Stimulated activated naive CD8-positive, alpha-beta T cell treated with anti-CD3 and anti-CD28 coated beads, Interleukin-15, Interleukin-2, amounts not matched to agents 100 ng/mL and 50 ng/mL, for 24 hours (primary cell): ENCODE measurements at regions not wholly inside any gene's neighbourhood (a gene's known extent, or its start where the extent isn't known, plus 50 kb on each side); places are given as distances from the start of the nearest gene placed in this dataset.
"Not testable (repeated sequence)": the region's sequence is repeated elsewhere in the genome, so short reads cannot be mapped to it uniquely, and the experiment has no call there.

Source experiments
- H3K27ac Mint-ChIP-seq: one replicate; pipeline ENCODE4 v1.8.0; 2021; ENCODE audit warnings: mild to moderate bottlenecking, mixed read lengths
- H3K27me3 Mint-ChIP-seq: one replicate; pipeline ENCODE4 v1.8.0; 2021; ENCODE audit warnings: mixed read lengths
- H3K36me3 Mint-ChIP-seq: one replicate; pipeline ENCODE4 v1.8.0; 2021; ENCODE audit warnings: low read depth, mixed read lengths
- H3K4me1 Mint-ChIP-seq: one replicate; pipeline ENCODE4 v1.8.0; 2021; ENCODE audit warnings: low read depth, mixed read lengths
- H3K4me3 Mint-ChIP-seq: one replicate; pipeline ENCODE4 v1.8.0; 2021; ENCODE audit warnings: mild to moderate bottlenecking, mixed read lengths
- H3K9me3 Mint-ChIP-seq: one replicate; pipeline ENCODE4 v1.8.0; 2021; ENCODE audit warnings: mixed read lengths

- Mint-ChIP-seq H3K4me3 (no peak overlapping the region), H3K9me3 (no peaks in the 10 kb centered on the region), H3K27ac (no peak overlapping the region), H3K4me1 (no peaks in the 10 kb centered on the region), H3K36me3 (no peaks in the 10 kb centered on the region), H3K27me3 (no peaks in the 10 kb centered on the region)
Measured at GRCh38 chr12:85616201-85616600, 220.0 kb downstream of the RASSF9 start.

DNA sequence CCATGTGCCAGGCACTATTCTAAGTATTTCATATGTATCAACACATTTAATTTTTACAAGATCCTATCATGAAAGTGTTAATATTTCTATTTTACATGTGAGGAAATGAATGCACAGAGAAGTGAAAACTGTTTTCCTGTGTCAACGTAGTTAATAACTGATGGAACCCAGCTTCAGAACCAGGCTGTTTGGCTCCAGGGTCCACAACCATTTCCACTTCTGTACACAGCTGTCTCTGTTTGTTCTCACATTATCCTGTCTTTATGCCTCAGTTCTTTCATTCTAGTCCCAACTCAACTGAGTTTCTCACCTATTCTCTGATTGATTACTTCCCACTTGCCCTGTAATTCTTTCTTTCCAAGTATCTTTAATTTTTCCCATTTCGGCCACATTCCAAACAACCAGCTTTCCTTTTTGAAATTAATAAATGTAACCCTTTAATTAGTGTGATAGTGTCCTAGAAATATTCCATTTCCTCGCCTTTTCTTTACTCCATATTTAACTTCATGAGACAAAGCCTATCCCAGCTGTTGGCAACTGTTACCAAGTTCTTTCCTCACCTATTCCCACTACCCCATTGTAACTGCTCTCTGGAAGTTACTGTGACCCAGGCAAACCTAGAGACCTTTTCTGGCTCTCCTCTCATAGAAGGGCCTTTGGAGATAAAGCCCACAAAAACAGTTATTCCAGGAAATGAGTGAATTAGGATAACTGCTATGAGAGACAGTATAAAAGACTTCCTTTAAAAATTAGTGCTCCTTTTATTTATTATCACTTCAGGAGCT lies 218.7 kb downstream of the RASSF9 start:
- no peaks in the 10 kb centered on the region for H3K36me3 Mint-ChIP-seq
- no peaks in the 10 kb centered on the region for H3K4me1 Mint-ChIP-seq
- no peaks in the 10 kb centered on the region for H3K9me3 Mint-ChIP-seq
- H3K27me3 Mint-ChIP-seq, result no peaks in the 10 kb centered on the region
- H3K27ac Mint-ChIP-seq, result no peak overlapping the region
- no peak overlapping the region for H3K4me3 Mint-ChIP-seq

DNA sequence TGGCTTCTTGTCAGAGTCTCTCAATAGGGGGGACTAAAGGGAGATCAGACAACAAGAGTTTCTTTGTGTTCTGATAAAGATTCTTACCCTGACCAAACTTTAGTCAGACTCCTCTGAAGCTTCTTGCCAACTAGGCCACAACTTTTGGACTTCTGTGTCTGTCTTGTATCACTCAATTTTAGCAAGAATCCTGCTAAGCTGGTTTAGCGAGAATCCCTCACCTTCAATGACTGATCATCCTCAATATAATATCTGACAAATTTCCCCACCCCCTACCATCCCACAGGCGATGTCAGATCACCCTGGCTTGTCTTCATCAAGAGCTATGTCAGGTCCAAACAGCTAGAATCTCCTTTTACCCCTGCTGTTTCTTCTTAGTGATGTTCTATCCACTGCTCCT lies 215.2 kb downstream of the RASSF9 start:
- H3K27me3 Mint-ChIP-seq, result no peaks in the 10 kb centered on the region
- no peaks in the 10 kb centered on the region for H3K4me1 Mint-ChIP-seq
- no peaks in the 10 kb centered on the region for H3K36me3 Mint-ChIP-seq
- no peaks in the 10 kb centered on the region for H3K9me3 Mint-ChIP-seq
- no peak overlapping the region for H3K27ac Mint-ChIP-seq
- H3K4me3 Mint-ChIP-seq, result no peak overlapping the region

DNA sequence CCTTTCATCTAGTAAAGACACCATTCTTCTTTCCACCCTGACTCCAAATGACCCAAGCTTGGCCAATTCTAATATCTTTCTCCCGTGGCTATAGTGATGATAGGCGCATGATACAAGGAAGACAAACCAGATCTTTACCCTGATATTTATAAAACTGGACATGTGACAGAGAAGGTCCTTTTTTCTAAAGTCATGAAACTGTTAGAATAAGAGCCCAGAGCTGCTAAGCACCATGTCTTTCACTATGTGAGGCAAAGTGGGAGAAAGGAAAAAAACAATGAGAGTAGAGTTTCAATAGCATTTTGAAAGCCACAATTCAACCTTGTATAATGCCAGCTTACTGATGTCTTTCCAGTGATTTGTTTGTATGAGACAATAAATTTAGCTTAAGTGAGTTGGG lies 212.4 kb downstream of the RASSF9 start:
- no peaks in the 10 kb centered on the region for H3K27me3 Mint-ChIP-seq
- no peak overlapping the region for H3K4me3 Mint-ChIP-seq
- no peak overlapping the region for H3K27ac Mint-ChIP-seq
- no peaks in the 10 kb centered on the region for H3K36me3 Mint-ChIP-seq
- H3K9me3 Mint-ChIP-seq, result peaks cover 7% of the 10 kb centered on the region
- H3K4me1 Mint-ChIP-seq, result no peaks in the 10 kb centered on the region

- Mint-ChIP-seq H3K4me1 (no peaks in the 10 kb centered on the region), H3K27ac (no peak overlapping the region), H3K4me3 (no peak overlapping the region), H3K36me3 (no peaks in the 10 kb centered on the region), H3K27me3 (no peaks in the 10 kb centered on the region), H3K9me3 (peaks cover 7% of the 10 kb centered on the region)
Measured at GRCh38 chr12:85625467-85625866, 210.7 kb downstream of the RASSF9 start.

- Mint-ChIP-seq H3K27ac (no peak overlapping the region), H3K9me3 (peaks cover 7% of the 10 kb centered on the region), H3K36me3 (no peaks in the 10 kb centered on the region), H3K4me1 (no peaks in the 10 kb centered on the region), H3K4me3 (no peak overlapping the region), H3K27me3 (no peaks in the 10 kb centered on the region)
Measured at GRCh38 chr12:85626001-85626783, 210.0 kb downstream of the RASSF9 start.

- Mint-ChIP-seq H3K27ac (no peak overlapping the region), H3K4me1 (no peaks in the 10 kb centered on the region), H3K27me3 (no peaks in the 10 kb centered on the region), H3K9me3 (peaks cover 7% of the 10 kb centered on the region), H3K4me3 (no peak overlapping the region), H3K36me3 (no peaks in the 10 kb centered on the region)
Measured at GRCh38 chr12:85626784-85627171, 209.4 kb downstream of the RASSF9 start.

GRCh38 chr12:85627584-85627983 lies 208.6 kb downstream of the RASSF9 start:
- no peak overlapping the region for H3K27ac Mint-ChIP-seq
- H3K4me3 Mint-ChIP-seq, result no peak overlapping the region
- H3K4me1 Mint-ChIP-seq, result no peaks in the 10 kb centered on the region
- no peaks in the 10 kb centered on the region for H3K27me3 Mint-ChIP-seq
- no peaks in the 10 kb centered on the region for H3K36me3 Mint-ChIP-seq
- peaks cover 7% of the 10 kb centered on the region for H3K9me3 Mint-ChIP-seq

- H3K9me3 Mint-ChIP-seq, H3K27ac Mint-ChIP-seq, H3K36me3 Mint-ChIP-seq, H3K27me3 Mint-ChIP-seq, H3K4me3 Mint-ChIP-seq, H3K4me1 Mint-ChIP-seq: not testable (repeated sequence)
Measured at GRCh38 chr12:85628562-85628961, 207.6 kb downstream of the RASSF9 start.

- Mint-ChIP-seq H3K9me3 (peaks cover 7% of the 10 kb centered on the region), H3K4me3 (no peak overlapping the region), H3K36me3 (no peaks in the 10 kb centered on the region), H3K27me3 (no peaks in the 10 kb centered on the region), H3K4me1 (no peaks in the 10 kb centered on the region), H3K27ac (no peak overlapping the region)
Measured at GRCh38 chr12:85630851-85631250, 205.4 kb downstream of the RASSF9 start.

DNA sequence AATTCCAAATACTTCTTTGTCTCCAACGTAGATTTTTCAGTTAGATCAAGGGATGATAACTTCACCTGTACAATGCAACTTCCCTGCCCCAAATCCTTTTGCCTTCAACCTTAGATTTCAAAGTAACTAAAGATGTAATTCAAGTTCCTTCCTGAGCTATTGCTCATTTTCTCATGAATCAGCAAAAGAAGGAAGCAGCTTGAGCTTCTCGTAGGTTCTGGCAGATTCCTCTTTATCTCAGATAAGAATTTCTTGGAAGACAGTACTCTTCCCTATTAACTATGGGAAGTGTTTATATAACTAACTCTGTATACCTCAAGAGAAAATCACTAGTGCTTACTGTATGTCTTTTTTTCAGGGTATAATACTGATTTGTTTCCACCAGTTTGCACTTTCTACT lies 203.8 kb downstream of the RASSF9 start:
- Mint-ChIP-seq H3K27me3 (no peaks in the 10 kb centered on the region), H3K4me1 (no peaks in the 10 kb centered on the region), H3K36me3 (no peaks in the 10 kb centered on the region), H3K27ac (no peak overlapping the region), H3K9me3 (peaks cover 7% of the 10 kb centered on the region), H3K4me3 (no peak overlapping the region)

- Mint-ChIP-seq H3K4me1 (no peaks in the 10 kb centered on the region), H3K4me3 (no peak overlapping the region), H3K9me3 (peaks cover 2% of the 10 kb centered on the region), H3K27me3 (no peaks in the 10 kb centered on the region), H3K27ac (no peak overlapping the region), H3K36me3 (no peaks in the 10 kb centered on the region)
Measured at GRCh38 chr12:85633491-85633890, 202.7 kb downstream of the RASSF9 start.

GRCh38 chr12:85639834-85640233 lies 196.4 kb downstream of the RASSF9 start:
- Mint-ChIP-seq H3K27me3 (no peaks in the 10 kb centered on the region), H3K27ac (no peak overlapping the region), H3K4me3 (no peak overlapping the region), H3K9me3 (peaks cover 4% of the 10 kb centered on the region), H3K36me3 (no peaks in the 10 kb centered on the region), H3K4me1 (no peaks in the 10 kb centered on the region)

DNA sequence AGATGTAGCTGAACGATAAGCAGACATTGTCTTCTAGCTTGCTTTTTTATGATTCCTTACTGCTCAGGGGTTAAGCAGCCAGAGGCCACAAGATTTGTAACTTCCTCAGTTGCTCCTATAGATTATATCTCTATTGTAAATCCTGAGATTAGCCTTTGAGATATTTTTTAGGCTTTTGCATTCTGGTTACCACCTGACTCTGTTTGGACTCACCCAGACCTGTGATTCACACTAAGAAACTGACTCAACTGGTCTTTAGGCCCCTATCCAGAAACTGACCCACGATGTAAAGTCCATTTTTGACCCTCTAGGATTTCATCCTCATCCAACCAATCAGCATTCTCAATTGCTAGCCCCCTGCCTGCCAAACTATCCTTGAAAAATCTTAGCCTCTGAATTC lies 194.4 kb downstream of the RASSF9 start:
- peaks cover 4% of the 10 kb centered on the region for H3K9me3 Mint-ChIP-seq
- H3K4me1 Mint-ChIP-seq, result no peaks in the 10 kb centered on the region
- no peak overlapping the region for H3K4me3 Mint-ChIP-seq
- H3K36me3 Mint-ChIP-seq, result no peaks in the 10 kb centered on the region
- no peaks in the 10 kb centered on the region for H3K27me3 Mint-ChIP-seq
- no peak overlapping the region for H3K27ac Mint-ChIP-seq

DNA sequence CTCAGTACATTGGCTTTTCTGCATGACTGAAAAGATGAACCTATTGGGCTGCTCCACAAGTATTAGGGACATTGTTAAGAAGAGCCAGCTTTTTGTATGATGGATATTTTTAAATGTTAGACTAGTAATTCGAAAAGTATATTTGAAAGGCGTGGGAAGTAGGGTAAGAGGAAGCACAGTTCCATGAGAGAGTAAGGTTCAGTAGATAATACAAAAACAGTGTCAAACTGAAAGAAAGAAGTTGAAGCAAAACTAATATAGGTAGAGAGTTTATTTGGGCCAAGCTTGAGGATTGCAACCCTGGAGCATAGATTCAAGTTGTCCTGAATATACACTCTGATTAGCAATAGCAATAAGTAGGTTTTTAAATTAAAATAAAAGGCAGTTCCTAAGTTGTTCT lies 193.9 kb downstream of the RASSF9 start:
- Mint-ChIP-seq H3K9me3 (peaks cover 4% of the 10 kb centered on the region), H3K4me3 (no peak overlapping the region), H3K36me3 (no peaks in the 10 kb centered on the region), H3K4me1 (no peaks in the 10 kb centered on the region), H3K27ac (no peak overlapping the region), H3K27me3 (no peaks in the 10 kb centered on the region)

DNA sequence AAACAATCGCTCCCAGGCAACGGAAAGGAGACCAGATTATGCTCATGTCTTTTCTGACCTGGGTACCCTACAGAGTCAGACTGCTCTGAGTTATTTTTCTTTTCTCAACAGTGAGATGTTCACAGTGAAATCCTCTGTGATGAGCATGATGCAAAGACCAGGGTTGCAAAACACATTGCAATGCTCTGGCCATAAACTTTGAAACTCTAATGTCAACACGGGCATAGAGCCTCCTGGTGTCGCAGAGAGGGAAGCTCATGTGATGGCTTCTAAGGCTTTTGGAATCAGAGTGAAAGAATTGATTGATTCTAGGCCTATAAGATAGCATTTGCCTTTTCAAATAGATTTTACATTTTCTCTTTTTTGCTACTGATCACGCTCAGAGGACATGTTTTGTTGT lies 193.4 kb downstream of the RASSF9 start:
- H3K27me3 Mint-ChIP-seq, result no peaks in the 10 kb centered on the region
- peaks cover 4% of the 10 kb centered on the region for H3K9me3 Mint-ChIP-seq
- no peak overlapping the region for H3K4me3 Mint-ChIP-seq
- H3K4me1 Mint-ChIP-seq, result no peaks in the 10 kb centered on the region
- no peaks in the 10 kb centered on the region for H3K36me3 Mint-ChIP-seq
- no peak overlapping the region for H3K27ac Mint-ChIP-seq
